Vagina (tissue), 2 donors: ENCODE measurements at regions not wholly inside any gene's neighbourhood (a gene's known extent, or its start where the extent isn't known, plus 50 kb on each side); places are given as distances from the start of the nearest gene placed in this dataset.

Experiments used
- POLR2A ChIP-seq, 2 donors: fragments of 450-650 bp; IDR thresholded peaks; one replicate each; pipeline ENCODE4 v1.6.1; 2017; ENCODE audit warnings: antibody characterized with exemption in 2 of 2, mild to moderate bottlenecking in 2 of 2, moderate library complexity in 2 of 2
- TF ChIP-seq, protein P1 (sequence below), 3 experiments: fragments of 450-650 bp in 2 of 3; fragments of 200-600 bp in 1 of 3; sonication (generic) in 1 of 3; IDR thresholded peaks; one replicate each; pipeline ENCODE4 v1.5.1; 2017 to 2019; ENCODE audit warnings: antibody characterized with exemption in 3 of 3, mild to moderate bottlenecking in 2 of 3, moderate library complexity in 2 of 3

DNA sequence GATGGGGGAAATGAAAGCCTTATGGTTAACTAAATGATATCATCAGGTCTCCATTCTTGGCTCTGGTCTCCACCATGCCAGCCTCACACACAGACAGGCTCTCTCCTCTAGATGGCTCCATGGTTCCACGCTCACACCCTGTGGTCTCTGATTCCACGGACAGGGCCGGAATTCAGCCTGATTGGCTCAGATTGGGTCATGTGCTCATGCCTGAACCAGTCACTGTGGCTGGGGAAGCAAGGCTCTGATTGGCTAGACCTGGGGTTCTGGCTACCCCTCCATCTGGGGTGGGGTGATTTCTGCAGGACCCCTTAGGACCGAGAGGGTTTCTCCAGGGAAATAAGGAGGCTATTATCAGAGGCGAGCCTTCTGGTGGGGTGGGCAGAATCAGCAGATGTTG lies 277.0 kb downstream of the PTPRU start:
- TF ChIP-seq, protein P1, sequence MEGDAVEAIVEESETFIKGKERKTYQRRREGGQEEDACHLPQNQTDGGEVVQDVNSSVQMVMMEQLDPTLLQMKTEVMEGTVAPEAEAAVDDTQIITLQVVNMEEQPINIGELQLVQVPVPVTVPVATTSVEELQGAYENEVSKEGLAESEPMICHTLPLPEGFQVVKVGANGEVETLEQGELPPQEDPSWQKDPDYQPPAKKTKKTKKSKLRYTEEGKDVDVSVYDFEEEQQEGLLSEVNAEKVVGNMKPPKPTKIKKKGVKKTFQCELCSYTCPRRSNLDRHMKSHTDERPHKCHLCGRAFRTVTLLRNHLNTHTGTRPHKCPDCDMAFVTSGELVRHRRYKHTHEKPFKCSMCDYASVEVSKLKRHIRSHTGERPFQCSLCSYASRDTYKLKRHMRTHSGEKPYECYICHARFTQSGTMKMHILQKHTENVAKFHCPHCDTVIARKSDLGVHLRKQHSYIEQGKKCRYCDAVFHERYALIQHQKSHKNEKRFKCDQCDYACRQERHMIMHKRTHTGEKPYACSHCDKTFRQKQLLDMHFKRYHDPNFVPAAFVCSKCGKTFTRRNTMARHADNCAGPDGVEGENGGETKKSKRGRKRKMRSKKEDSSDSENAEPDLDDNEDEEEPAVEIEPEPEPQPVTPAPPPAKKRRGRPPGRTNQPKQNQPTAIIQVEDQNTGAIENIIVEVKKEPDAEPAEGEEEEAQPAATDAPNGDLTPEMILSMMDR (IDR thresholded peaks at IDR 0.05) = no peak
- no peak for TF ChIP-seq POLR2A (IDR thresholded peaks at IDR 0.05)
